SK-N-SH (cell line): ENCODE measurements at regions not wholly inside any gene's neighbourhood (a gene's known extent, or its start where the extent isn't known, plus 50 kb on each side); places are given as distances from the start of the nearest gene placed in this dataset.

Experiments used
- CTCF ChIP-seq: fragments of 200-600 bp; sonication (generic); IDR thresholded peaks from 2 replicates; pipeline ENCODE4 v1.6.1; 2017; ENCODE audit warnings: antibody characterized with exemption, mild to moderate bottlenecking, moderate library complexity
- JUND ChIP-seq: IDR thresholded peaks from 2 replicates; pipeline ENCODE4 v1.4.0; 2012
- POLR2AphosphoS5 ChIP-seq: IDR thresholded peaks from 2 replicates; pipeline ENCODE4 v1.6.1; 2012; ENCODE audit warnings: low read depth, low read length
- RAD21 ChIP-seq: IDR thresholded peaks from 2 replicates; pipeline ENCODE4 v1.6.1; 2012; ENCODE audit warnings: mild to moderate bottlenecking, low read length
- RCOR1 ChIP-seq: fragments of 150-350 bp; IDR thresholded peaks from 2 replicates; pipeline ENCODE4 v1.6.1; 2017; ENCODE audit warnings: antibody characterized with exemption, low read length
- REST ChIP-seq: IDR thresholded peaks from 2 replicates; pipeline ENCODE4 v1.6.1; 2012; ENCODE audit warnings: mild to moderate bottlenecking, low read depth, low read length, moderate library complexity
- RFX5 ChIP-seq: IDR thresholded peaks from 2 replicates; pipeline ENCODE4 v1.6.1; 2012; ENCODE audit warnings: mild to moderate bottlenecking, improper control_type of control experiment, low read length
- TAF1 ChIP-seq: IDR thresholded peaks from 2 replicates; pipeline ENCODE4 v1.6.1; 2012; ENCODE audit warnings: low read depth, mild to moderate bottlenecking, low read length, moderate library complexity, borderline replicate concordance
- USF2 ChIP-seq: fragments of 150-350 bp; IDR thresholded peaks from 2 replicates; pipeline ENCODE4 v1.6.1; 2017; ENCODE audit warnings: antibody characterized with exemption, low read length, low read depth, borderline replicate concordance
- YY1 ChIP-seq: IDR thresholded peaks from 2 replicates; pipeline ENCODE4 v1.4.0; 2012; ENCODE audit warnings: low read depth, mild to moderate bottlenecking

- no peak for TF ChIP-seq TAF1
- no peak for TF ChIP-seq CTCF
- no peak for TF ChIP-seq USF2
- no peak for TF ChIP-seq RCOR1
- TF ChIP-seq POLR2AphosphoS5: no peak
- no peak for TF ChIP-seq YY1
- TF ChIP-seq RFX5: no peak
- no peak for TF ChIP-seq REST
- no peak for TF ChIP-seq RAD21
- TF ChIP-seq JUND: no peak
Observed at GRCh38 chr12:72110937-72111650, 161.1 kb upstream of the TRHDE start.
